ENCODE measurements at regions not wholly inside any gene's neighbourhood (a gene's known extent, or its start where the extent isn't known, plus 50 kb on each side); places are given as distances from the start of the nearest gene placed in this dataset.

- DNase-seq: no peak
Observed at GRCh38 chr9:106689089-106689488, 173.9 kb upstream of the ZNF462 start.

- DNase-seq: no peak
Observed at GRCh38 chr9:106691627-106692026, 171.3 kb upstream of the ZNF462 start.

- DNase-seq: no peak
Observed at GRCh38 chr9:106693558-106693957, 169.4 kb upstream of the ZNF462 start.

- DNase-seq: no peak
Observed at GRCh38 chr9:106696804-106697203, 166.2 kb upstream of the ZNF462 start.

- no peak for DNase-seq
Observed at GRCh38 chr9:106697390-106697749, 165.6 kb upstream of the ZNF462 start.

GRCh38 chr9:106697750-106698502 is 165.0 kb upstream of the ZNF462 start:
- DNase-seq: peak; percentile 22

GRCh38 chr9:106700676-106701075 is 162.3 kb upstream of the ZNF462 start:
- DNase-seq: no peak

- DNase-seq: no peak
Observed at GRCh38 chr9:106701611-106702010, 161.4 kb upstream of the ZNF462 start.

GRCh38 chr9:106704056-106704615 is 158.8 kb upstream of the ZNF462 start:
- DNase-seq: no peak

GRCh38 chr9:106707291-106707690 is 155.7 kb upstream of the ZNF462 start:
- no peak for DNase-seq

- no peak for DNase-seq
Observed at GRCh38 chr9:106707738-106708474, 155.1 kb upstream of the ZNF462 start.

- DNase-seq: no peak
Observed at GRCh38 chr9:106708475-106709146, 154.4 kb upstream of the ZNF462 start.

GRCh38 chr9:106712279-106712678 is 150.7 kb upstream of the ZNF462 start:
- no peak for DNase-seq

GRCh38 chr9:106713206-106713605 is 149.8 kb upstream of the ZNF462 start:
- DNase-seq: no peak

- DNase-seq: no peak
Observed at GRCh38 chr9:106716820-106717219, 146.1 kb upstream of the ZNF462 start.

- DNase-seq: no peak
Observed at GRCh38 chr9:106717686-106718085, 145.3 kb upstream of the ZNF462 start.

- DNase-seq: no peak
Observed at GRCh38 chr9:106718936-106719335, 144.0 kb upstream of the ZNF462 start.

- no peak for DNase-seq
Observed at GRCh38 chr9:106722051-106722753, 140.8 kb upstream of the ZNF462 start.

GRCh38 chr9:106723926-106724325 is 139.0 kb upstream of the ZNF462 start:
- DNase-seq: no peak

GRCh38 chr9:106724566-106724965 is 138.4 kb upstream of the ZNF462 start:
- no peak for DNase-seq

- no peak for DNase-seq
Observed at GRCh38 chr9:106726070-106726815, 136.7 kb upstream of the ZNF462 start.

- no peak for DNase-seq
Observed at GRCh38 chr9:106727969-106728368, 135.0 kb upstream of the ZNF462 start.
